Keratinocyte (primary cell): ENCODE measurements at regions not wholly inside any gene's neighbourhood (a gene's known extent, or its start where the extent isn't known, plus 50 kb on each side); places are given as distances from the start of the nearest gene placed in this dataset.

Source experiments
- DNase-seq: peaks from one replicate; pipeline ENCODE4 v3.0.0-alpha.2; 2011; ENCODE audit warnings: low read depth, missing footprints, low spot score
- FAIRE-seq: peaks from 2 replicates; lab custom pipeline; 2011; peaks lifted over from hg19 to GRCh38; lab: Jason Lieb, UNC
- H2AFZ ChIP-seq: 2 replicates; pipeline ENCODE4 v1.6.0; 2012; ENCODE audit warnings: low read length, control low read depth, inconsistent platforms; ENCODE audit not compliant: control insufficient read depth
- H3K27ac ChIP-seq: 2 replicates; pipeline ENCODE4 v1.5.1; 2011; ENCODE audit warnings: low read length; ENCODE audit not compliant: control insufficient read depth, insufficient read depth
- H3K27me3 ChIP-seq: 3 replicates; pipeline ENCODE4 v1.6.0; 2011; ENCODE audit warnings: low read length; ENCODE audit not compliant: control insufficient read depth, insufficient read depth; ENCODE audit errors: extremely low read depth
- H3K36me3 ChIP-seq, 2 experiments: 2 replicates in 1 of 2; 3 replicates in 1 of 2; pipeline ENCODE4 v1.5.1; 2011; ENCODE audit warnings: low read length in 2 of 2, mild to moderate bottlenecking in 1 of 2; ENCODE audit not compliant: control insufficient read depth in 2 of 2, insufficient read depth in 2 of 2; ENCODE audit errors: extremely low read depth in 1 of 2
- H3K4me1 ChIP-seq: 3 replicates; pipeline ENCODE4 v1.5.1; 2011; ENCODE audit warnings: low read length; ENCODE audit not compliant: control insufficient read depth, insufficient read depth; ENCODE audit errors: extremely low read depth
- H3K4me2 ChIP-seq: 3 replicates; pipeline ENCODE4 v1.6.0; 2011; ENCODE audit warnings: low read depth, low read length; ENCODE audit not compliant: control insufficient read depth, insufficient read depth; ENCODE audit errors: extremely low read depth
- H3K4me3 ChIP-seq, 3 experiments: fragments of 200-600 bp in 1 of 3; sonication (generic) in 1 of 3; 2 replicates in 2 of 3; 3 replicates in 1 of 3; pipeline ENCODE4 v1.5.1; 2011 to 2016; ENCODE audit warnings: low read length in 3 of 3, mild to moderate bottlenecking in 3 of 3, control low read depth in 2 of 3, inconsistent platforms in 1 of 3, low read depth in 1 of 3, mixed read lengths in 1 of 3, mixed run types in 1 of 3, moderate library complexity in 1 of 3; ENCODE audit not compliant: control insufficient read depth in 2 of 3, insufficient read depth in 2 of 3; ENCODE audit errors: extremely low read depth in 1 of 3
- H3K79me2 ChIP-seq: 2 replicates; pipeline ENCODE4 v1.6.0; 2012; ENCODE audit warnings: low read length; ENCODE audit not compliant: control insufficient read depth, insufficient read depth
- H3K9ac ChIP-seq: 3 replicates; pipeline ENCODE4 v1.6.0; 2011; ENCODE audit warnings: low read length; ENCODE audit not compliant: control insufficient read depth, insufficient read depth; ENCODE audit errors: extremely low read depth
- H3K9me1 ChIP-seq: 3 replicates; pipeline ENCODE4 v1.6.0; 2011; ENCODE audit warnings: low read length; ENCODE audit not compliant: control insufficient read depth, insufficient read depth; ENCODE audit errors: extremely low read depth
- H3K9me3 ChIP-seq: 2 replicates; pipeline ENCODE4 v1.5.1; 2012; ENCODE audit warnings: low read depth, low read length; ENCODE audit not compliant: control insufficient read depth
- H4K20me1 ChIP-seq: 3 replicates; pipeline ENCODE4 v1.6.0; 2011; ENCODE audit warnings: low read length; ENCODE audit not compliant: control insufficient read depth, insufficient read depth; ENCODE audit errors: extremely low read depth
- CTCF ChIP-seq, 3 experiments: IDR thresholded peaks in 1 of 3; conservative IDR thresholded peaks in 1 of 3; optimal IDR thresholded peaks in 1 of 3; 2 replicates in 2 of 3; 3 replicates in 1 of 3; pipeline versions ENCODE3 to v1.5.1; 2011; ENCODE audit warnings: low read length in 3 of 3, mild to moderate bottlenecking in 3 of 3, moderate library complexity in 2 of 3, control low read depth in 1 of 3, inconsistent platforms in 1 of 3; ENCODE audit not compliant: insufficient read depth in 2 of 3; ENCODE audit errors: extremely low read depth in 1 of 3
- EZH2 ChIP-seq: IDR thresholded peaks from one replicate; pipeline ENCODE4 v1.6.1; 2012; ENCODE audit warnings: inconsistent platforms, mild to moderate bottlenecking, low read length, moderate library complexity
- dilution Hi-C: fragments of 300-500 bp; cut with MboI; formaldehyde crosslinking; loops from one replicate; pipeline ENCODE4 v1.7.0; 2020; ENCODE audit warnings: low sequenced_read_pairs; ENCODE audit not compliant: extremely low pct_ligation_motif_present

- TF ChIP-seq EZH2: no peak
- TF ChIP-seq CTCF (optimal IDR thresholded peaks at IDR 0.05 in 1 of 3, IDR thresholded peaks at IDR 0.05 in 1 of 3, conservative IDR thresholded peaks at IDR 0.05 in 1 of 3; ENCODE audit: extremely low read depth in 1 of 3, insufficient read depth in 2 of 3, low read length in 3 of 3): no peak
- H3K27ac ChIP-seq: no peak overlapping the region
- no peak for FAIRE-seq
- H3K9me1 ChIP-seq: no peaks in the 10 kb centered on the region
- no peaks in the 10 kb centered on the region for H3K36me3 ChIP-seq
- DNase-seq: no peak
- H2AFZ ChIP-seq: no peak overlapping the region
- H4K20me1 ChIP-seq: no peaks in the 10 kb centered on the region
- no peak overlapping the region for H3K4me3 ChIP-seq
- no peaks in the 10 kb centered on the region for H3K4me1 ChIP-seq
- no peaks in the 10 kb centered on the region for H3K27me3 ChIP-seq
- H3K9me3 ChIP-seq: peaks cover 16% of the 10 kb centered on the region
- H3K9ac ChIP-seq: no peak overlapping the region
- H3K79me2 ChIP-seq: no peaks in the 10 kb centered on the region
- dilution Hi-C loops: no loop called here
- H3K4me2 ChIP-seq: no peak overlapping the region
Observed at GRCh38 chr22:48263431-48263765, 1500.9 kb downstream of the TBC1D22A start.

- Histone ChIP-seq H3K9me3 (peaks cover 16% of the 10 kb centered on the region), H4K20me1 (no peaks in the 10 kb centered on the region), H3K79me2 (no peaks in the 10 kb centered on the region), H3K4me1 (no peaks in the 10 kb centered on the region), H3K36me3 (no peaks in the 10 kb centered on the region), H3K4me2 (no peak overlapping the region), H3K9me1 (no peaks in the 10 kb centered on the region), H3K9ac (no peak overlapping the region), H3K4me3 (no peak overlapping the region), H3K27ac (no peak overlapping the region), H3K27me3 (no peaks in the 10 kb centered on the region), H2AFZ (no peak overlapping the region)
- DNase-seq: no peak
- TF ChIP-seq CTCF (optimal IDR thresholded peaks at IDR 0.05 in 1 of 3, IDR thresholded peaks at IDR 0.05 in 1 of 3, conservative IDR thresholded peaks at IDR 0.05 in 1 of 3; ENCODE audit: extremely low read depth in 1 of 3, insufficient read depth in 2 of 3, low read length in 3 of 3) (no peak), EZH2 (no peak)
- FAIRE-seq: no peak
- dilution Hi-C loops: no loop called here
Observed at GRCh38 chr22:48262596-48263430, 1500.4 kb downstream of the TBC1D22A start.
